HepG2 (cell line): ENCODE measurements at regions not wholly inside any gene's neighbourhood (a gene's known extent, or its start where the extent isn't known, plus 50 kb on each side); places are given as distances from the start of the nearest gene placed in this dataset.

Source experiments
- ATAC-seq: fragments of 200-7000 bp; cut with Tn5 transposase; 3 replicates; pipeline ENCODE4 v1.9.1; 2020; ENCODE audit warnings: mild to moderate bottlenecking, moderate library complexity
- BruUV-seq: library from RNA; stranded (reverse); fragments of 400-500 nt; replicated peaks from 2 replicates; lab custom pipeline; 2021; lab: Mats Ljungman, UMichigan
- CTCF ChIA-PET: fragments of 300-600 bp; formaldehyde crosslinking; extraction: SDS; loops from one replicate; lab custom pipeline; 2021; ENCODE audit warnings: low total read pairs, inconsistent platforms, low intra/inter-chr PET ratio; lab: Yijun Ruan, JAX
- POLR2A ChIA-PET: fragments of 350-600 bp; sonication (Branson Sonifier 250); formaldehyde crosslinking; loops from one replicate; lab custom pipeline; 2020; ENCODE audit warnings: antibody characterized with exemption, inconsistent platforms; lab: Yijun Ruan, JAX
- DNase-seq: peaks from one replicate; pipeline ENCODE4 v3.0.0-alpha.2; 2015; ENCODE audit warnings: low spot score
- FAIRE-seq: peaks from 3 replicates; lab custom pipeline; 2011; peaks lifted over from hg19 to GRCh38; lab: Jason Lieb, UNC
- H2AFZ ChIP-seq: one replicate; pipeline ENCODE4 v1.6.1; 2011; ENCODE audit warnings: low read length, inconsistent platforms
- H3K27ac ChIP-seq: fragments of 300-600 bp; 3 replicates; pipeline ENCODE4 v1.8.0; 2011; ENCODE audit warnings: mixed run types, mild to moderate bottlenecking, mixed read lengths, low read length, inconsistent platforms; ENCODE audit not compliant: insufficient read depth; ENCODE audit errors: extremely low read length
- H3K27me3 ChIP-seq, 2 experiments: fragments of 200-600 bp in 1 of 2; 2 replicates in 1 of 2; 3 replicates in 1 of 2; pipeline versions ENCODE4 v1.6.0 to v1.8.0; 2011; ENCODE audit warnings: low read length in 2 of 2, mild to moderate bottlenecking in 2 of 2, moderate library complexity in 2 of 2, inconsistent platforms in 1 of 2; ENCODE audit not compliant: insufficient read depth in 2 of 2, control insufficient read depth in 1 of 2
- H3K36me3 ChIP-seq, 2 experiments: fragments of 200-600 bp in 1 of 2; replicated peaks in 1 of 2; 2 replicates in 1 of 2; 3 replicates in 1 of 2; pipeline versions ENCODE4 v1.5.1 to v1.8.0; 2011; ENCODE audit warnings: low read length in 2 of 2, inconsistent platforms in 1 of 2; ENCODE audit not compliant: insufficient read depth in 2 of 2, control insufficient read depth in 1 of 2
- H3K4me1 ChIP-seq: 2 replicates; pipeline ENCODE4 v1.5.1; 2012; ENCODE audit warnings: low read length, inconsistent platforms; ENCODE audit not compliant: insufficient read depth
- H3K4me2 ChIP-seq: 2 replicates; pipeline ENCODE4 v1.6.0; 2011; ENCODE audit warnings: low read depth, low read length, inconsistent platforms
- H3K4me3 ChIP-seq, 3 experiments: fragments of 200-600 bp in 1 of 3; sonication (generic), shearing (Covaris generic) in 1 of 3; replicated peaks in 1 of 3; 2 replicates each; pipeline ENCODE4 v1.5.1; 2011 to 2016; ENCODE audit warnings: low read length in 3 of 3, inconsistent platforms in 2 of 3, low read depth in 2 of 3, mild to moderate bottlenecking in 2 of 3, control low read depth in 1 of 3, mixed read lengths in 1 of 3; ENCODE audit not compliant: insufficient read depth in 1 of 3
- H3K79me2 ChIP-seq: one replicate; pipeline ENCODE4 v1.6.1; 2011; ENCODE audit warnings: low read length, inconsistent platforms; ENCODE audit not compliant: insufficient read depth
- H3K9ac ChIP-seq: 2 replicates; pipeline ENCODE4 v1.6.0; 2011; ENCODE audit warnings: mild to moderate bottlenecking, low read depth, low read length, inconsistent platforms; ENCODE audit not compliant: insufficient read depth
- H3K9me3 ChIP-seq: 2 replicates; pipeline ENCODE4 v1.5.1; 2012; ENCODE audit warnings: mild to moderate bottlenecking, low read length
- H4K20me1 ChIP-seq: 2 replicates; pipeline ENCODE4 v1.6.0; 2011; ENCODE audit warnings: inconsistent platforms, mild to moderate bottlenecking, low read length, moderate library complexity; ENCODE audit not compliant: insufficient read depth
- CBX5 ChIP-seq: sonication (generic); formaldehyde crosslinking; IDR thresholded peaks from 2 replicates; pipeline ENCODE4 v1.4.0; 2020; ENCODE audit warnings: missing genetic modification reagents, borderline replicate concordance
- KLF15 ChIP-seq: sonication (generic); formaldehyde crosslinking; IDR thresholded peaks from 2 replicates; pipeline ENCODE4 v1.8.1; 2023; ENCODE audit warnings: borderline replicate concordance, mild to moderate bottlenecking, inconsistent platforms, missing genetic modification reagents, mixed read lengths
- NCOA5 ChIP-seq: sonication (generic); formaldehyde crosslinking; IDR thresholded peaks from 2 replicates; pipeline ENCODE4 v1.4.0; 2020; ENCODE audit warnings: missing genetic modification reagents
- NFATC3 ChIP-seq: sonication (generic); formaldehyde crosslinking; IDR thresholded peaks from 2 replicates; pipeline ENCODE4 v1.5.1; 2020; ENCODE audit warnings: mild to moderate bottlenecking, missing genetic modification reagents
- PHB2 ChIP-seq: fragments of 450-650 bp; IDR thresholded peaks from 2 replicates; pipeline ENCODE4 v1.6.1; 2018; ENCODE audit not compliant: partially characterized antibody
- RELA ChIP-seq: sonication (generic); formaldehyde crosslinking; IDR thresholded peaks from 2 replicates; pipeline ENCODE4 v1.4.0; 2020; ENCODE audit warnings: missing genetic modification reagents
- ZFX ChIP-seq: sonication (generic); formaldehyde crosslinking; IDR thresholded peaks from 2 replicates; pipeline ENCODE4 v1.4.0; 2020; ENCODE audit warnings: mild to moderate bottlenecking, low read depth, missing genetic modification reagents, moderate library complexity
- ZNF235 ChIP-seq: sonication (generic); formaldehyde crosslinking; IDR thresholded peaks from 2 replicates; pipeline ENCODE4 v1.8.1; 2023; ENCODE audit warnings: mild to moderate bottlenecking, missing genetic modification reagents, borderline replicate concordance
- ZNF343 ChIP-seq: sonication (generic); formaldehyde crosslinking; IDR thresholded peaks from 2 replicates; pipeline ENCODE4 v1.4.0; 2020; ENCODE audit warnings: mild to moderate bottlenecking, missing genetic modification reagents
- ZNF530 ChIP-seq: sonication (generic); formaldehyde crosslinking; IDR thresholded peaks from 2 replicates; pipeline ENCODE4 v1.5.0; 2020; ENCODE audit warnings: low read depth, mild to moderate bottlenecking, missing genetic modification reagents
- ZNF761 ChIP-seq: sonication (generic); formaldehyde crosslinking; conservative IDR thresholded peaks from 2 replicates; pipeline ENCODE4 v1.4.0; 2020; ENCODE audit warnings: mild to moderate bottlenecking, missing genetic modification reagents
- ZNF850 ChIP-seq: sonication (generic); formaldehyde crosslinking; conservative IDR thresholded peaks from 2 replicates; pipeline ENCODE4 v1.9.0; 2021; ENCODE audit warnings: mild to moderate bottlenecking, missing genetic modification reagents
- ZNF879 ChIP-seq: sonication (generic); formaldehyde crosslinking; IDR thresholded peaks from 2 replicates; pipeline ENCODE4 v1.8.1; 2023; ENCODE audit warnings: missing genetic modification reagents
- in situ Hi-C: cut with HindIII; loops from 2 replicates; pipeline ENCODE4 v1.10.0; 2017; ENCODE audit warnings: low pct_unique_long_range_greater_than_20kb; ENCODE audit not compliant: extremely low pct_ligation_motif_present
- intact Hi-C: fragments of 100-400 bp; cut with micrococcal nuclease; formaldehyde crosslinking; loops from one replicate; pipeline ENCODE4 v1.10.0; 2022; ENCODE audit not compliant: unreplicated experiment
- TF ChIP-seq, protein P1 (sequence below): sonication (generic); formaldehyde crosslinking; conservative IDR thresholded peaks from 2 replicates; pipeline ENCODE4 v1.4.0; 2020; ENCODE audit warnings: missing genetic modification reagents
- TF ChIP-seq, protein P2 (sequence below): sonication (generic); formaldehyde crosslinking; IDR thresholded peaks from 2 replicates; pipeline ENCODE4 v1.5.1; 2020; ENCODE audit warnings: missing genetic modification reagents, mild to moderate bottlenecking, borderline replicate concordance
- TF ChIP-seq, protein P3 (sequence below): sonication (generic); formaldehyde crosslinking; IDR thresholded peaks from 2 replicates; pipeline ENCODE4 v1.4.0; 2020; ENCODE audit warnings: mild to moderate bottlenecking, missing genetic modification reagents
- TF ChIP-seq, protein P4 (sequence below): sonication (generic); formaldehyde crosslinking; IDR thresholded peaks from 2 replicates; pipeline ENCODE4 v1.4.0; 2020; ENCODE audit warnings: mild to moderate bottlenecking, missing genetic modification reagents, borderline replicate concordance

DNA sequence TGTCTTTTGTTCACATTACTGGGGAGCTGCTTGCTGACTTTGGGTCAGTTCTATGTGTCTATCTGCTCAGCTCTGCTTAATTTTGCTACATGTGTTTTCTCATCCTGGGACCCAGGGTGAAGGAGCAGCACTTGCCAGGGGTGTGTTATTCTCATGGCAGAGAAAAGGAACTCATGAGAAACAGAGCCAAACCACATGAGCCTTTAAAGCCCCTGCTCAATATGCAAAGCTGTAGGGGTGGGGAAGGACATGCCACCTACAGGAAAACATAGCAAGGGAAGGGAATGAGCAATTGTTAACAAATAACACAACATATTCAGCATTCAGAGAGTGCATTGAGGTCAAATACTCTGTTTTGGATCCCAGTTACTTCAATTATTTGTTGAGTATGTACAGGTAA is 290.9 kb downstream of the CDK5RAP2 start:
- DNase-seq (no peak), FAIRE-seq (no peak), ATAC-seq (no peak)
- H2AFZ ChIP-seq = no peak overlapping the region
- no peaks in the 10 kb centered on the region for H3K9me3 ChIP-seq
- no peak overlapping the region for H3K9ac ChIP-seq
- no peaks in the 10 kb centered on the region for H3K79me2 ChIP-seq
- H4K20me1 ChIP-seq = no peaks in the 10 kb centered on the region
- H3K4me1 ChIP-seq = no peaks in the 10 kb centered on the region
- no peaks in the 10 kb centered on the region for H3K36me3 ChIP-seq
- ChIA-PET POLR2A (no interaction called here), CTCF (no interaction called here)
- no peak overlapping the region for H3K4me3 ChIP-seq
- no TSS peak for BruUV-seq
- TF ChIP-seq ZNF850 (CRISPR knock-in tag) = no peak
- TF ChIP-seq NFATC3 (CRISPR knock-in tag) = no peak
- no peak for TF ChIP-seq NCOA5 (CRISPR knock-in tag)
- TF ChIP-seq ZNF879 (CRISPR knock-in tag) = no peak
- TF ChIP-seq, protein P1, sequence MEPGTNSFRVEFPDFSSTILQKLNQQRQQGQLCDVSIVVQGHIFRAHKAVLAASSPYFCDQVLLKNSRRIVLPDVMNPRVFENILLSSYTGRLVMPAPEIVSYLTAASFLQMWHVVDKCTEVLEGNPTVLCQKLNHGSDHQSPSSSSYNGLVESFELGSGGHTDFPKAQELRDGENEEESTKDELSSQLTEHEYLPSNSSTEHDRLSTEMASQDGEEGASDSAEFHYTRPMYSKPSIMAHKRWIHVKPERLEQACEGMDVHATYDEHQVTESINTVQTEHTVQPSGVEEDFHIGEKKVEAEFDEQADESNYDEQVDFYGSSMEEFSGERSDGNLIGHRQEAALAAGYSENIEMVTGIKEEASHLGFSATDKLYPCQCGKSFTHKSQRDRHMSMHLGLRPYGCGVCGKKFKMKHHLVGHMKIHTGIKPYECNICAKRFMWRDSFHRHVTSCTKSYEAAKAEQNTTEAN (CRISPR knock-in tag) = no peak
- TF ChIP-seq KLF15 (CRISPR knock-in tag) = no peak
- TF ChIP-seq CBX5 (CRISPR knock-in tag) = no peak
- TF ChIP-seq ZFX (CRISPR knock-in tag) = no peak
- TF ChIP-seq, protein P2, sequence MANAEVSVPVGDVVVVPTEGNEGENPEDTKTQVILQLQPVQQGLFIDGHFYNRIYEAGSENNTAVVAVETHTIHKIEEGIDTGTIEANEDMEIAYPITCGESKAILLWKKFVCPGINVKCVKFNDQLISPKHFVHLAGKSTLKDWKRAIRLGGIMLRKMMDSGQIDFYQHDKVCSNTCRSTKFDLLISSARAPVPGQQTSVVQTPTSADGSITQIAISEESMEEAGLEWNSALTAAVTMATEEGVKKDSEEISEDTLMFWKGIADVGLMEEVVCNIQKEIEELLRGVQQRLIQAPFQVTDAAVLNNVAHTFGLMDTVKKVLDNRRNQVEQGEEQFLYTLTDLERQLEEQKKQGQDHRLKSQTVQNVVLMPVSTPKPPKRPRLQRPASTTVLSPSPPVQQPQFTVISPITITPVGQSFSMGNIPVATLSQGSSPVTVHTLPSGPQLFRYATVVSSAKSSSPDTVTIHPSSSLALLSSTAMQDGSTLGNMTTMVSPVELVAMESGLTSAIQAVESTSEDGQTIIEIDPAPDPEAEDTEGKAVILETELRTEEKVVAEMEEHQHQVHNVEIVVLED (CRISPR knock-in tag) = no peak
- no peak for TF ChIP-seq RELA
- TF ChIP-seq, protein P3, sequence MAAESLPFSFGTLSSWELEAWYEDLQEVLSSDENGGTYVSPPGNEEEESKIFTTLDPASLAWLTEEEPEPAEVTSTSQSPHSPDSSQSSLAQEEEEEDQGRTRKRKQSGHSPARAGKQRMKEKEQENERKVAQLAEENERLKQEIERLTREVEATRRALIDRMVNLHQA = no peak
- TF ChIP-seq, protein P4, sequence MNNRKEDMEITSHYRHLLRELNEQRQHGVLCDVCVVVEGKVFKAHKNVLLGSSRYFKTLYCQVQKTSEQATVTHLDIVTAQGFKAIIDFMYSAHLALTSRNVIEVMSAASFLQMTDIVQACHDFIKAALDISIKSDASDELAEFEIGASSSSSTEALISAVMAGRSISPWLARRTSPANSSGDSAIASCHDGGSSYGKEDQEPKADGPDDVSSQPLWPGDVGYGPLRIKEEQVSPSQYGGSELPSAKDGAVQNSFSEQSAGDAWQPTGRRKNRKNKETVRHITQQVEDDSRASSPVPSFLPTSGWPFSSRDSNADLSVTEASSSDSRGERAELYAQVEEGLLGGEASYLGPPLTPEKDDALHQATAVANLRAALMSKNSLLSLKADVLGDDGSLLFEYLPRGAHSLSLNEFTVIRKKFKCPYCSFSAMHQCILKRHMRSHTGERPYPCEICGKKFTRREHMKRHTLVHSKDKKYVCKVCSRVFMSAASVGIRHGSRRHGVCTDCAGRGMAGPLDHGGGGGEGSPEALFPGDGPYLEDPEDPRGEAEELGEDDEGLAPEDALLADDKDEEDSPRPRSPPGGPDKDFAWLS (CRISPR knock-in tag) = no peak
- no peak for TF ChIP-seq ZNF235
- no peak for TF ChIP-seq PHB2
- TF ChIP-seq ZNF343 (CRISPR knock-in tag) = no peak
- no peak for TF ChIP-seq ZNF530 (CRISPR knock-in tag)
- TF ChIP-seq ZNF761 (CRISPR knock-in tag) = no peak
- no peak overlapping the region for H3K27ac ChIP-seq
- in situ Hi-C loops (no loop called here), intact Hi-C loops (no loop called here)
- no peak overlapping the region for H3K4me2 ChIP-seq
- no peaks in the 10 kb centered on the region for H3K27me3 ChIP-seq
